ENCODE measurements at regions not wholly inside any gene's neighbourhood (a gene's known extent, or its start where the extent isn't known, plus 50 kb on each side); places are given as distances from the start of the nearest gene placed in this dataset.
A peak's percentile ranks its signal among the peaks of the same experiment; 100 is the strongest.

- no peaks in the 10 kb centered on the region for H3K36me3 ChIP-seq
- H3K27ac ChIP-seq, result no peak overlapping the region
- no peak overlapping the region for H3K4me3 ChIP-seq
- WGBS, 2 donors, result 82% methylated on average over 5 of the region's 5 CpGs
- TF ChIP-seq CTCF (IDR thresholded peaks at IDR 0.05), result no peak
- ATAC-seq (no peak), DNase-seq (no peak), FAIRE-seq (no peak)
- H3K27me3 ChIP-seq, result no peaks in the 10 kb centered on the region
- intact Hi-C loops (cut with DNase I), result no loop called here
- no peaks in the 10 kb centered on the region for H3K9me3 ChIP-seq
- peaks cover 0 to 3% (median 0%) of the 10 kb centered on the region in 3 donors for H3K4me1 ChIP-seq
Observed at GRCh38 chr5:124404796-124405195, 341.6 kb downstream of the ZNF608 start.

GRCh38 chr5:124403281-124403680 lies 343.2 kb downstream of the ZNF608 start:
- no peak for TF ChIP-seq CTCF (IDR thresholded peaks at IDR 0.05)
- H3K36me3 ChIP-seq, result no peaks in the 10 kb centered on the region
- peak in 1 of 4 donors; percentile 36 for ATAC-seq
- FAIRE-seq, result no peak
- no peak overlapping the region for H3K27ac ChIP-seq
- no peaks in the 10 kb centered on the region for H3K4me1 ChIP-seq
- 92 to 93% methylated on average over 2 of the region's 2 CpGs for WGBS, 2 donors
- H3K27me3 ChIP-seq, result no peaks in the 10 kb centered on the region
- no peak overlapping the region for H3K4me3 ChIP-seq
- intact Hi-C loops (cut with DNase I), result no loop called here
- peak in 1 of 6 donors; percentile 21 for DNase-seq
- H3K9me3 ChIP-seq, result no peaks in the 10 kb centered on the region

- no peaks in the 10 kb centered on the region for H3K4me1 ChIP-seq
- DNase-seq (no peak), FAIRE-seq (no peak), ATAC-seq (peak in 3 of 4 donors; percentile 54 to 89 (median 57))
- H3K9me3 ChIP-seq, result no peaks in the 10 kb centered on the region
- H3K27ac ChIP-seq, result peak overlapping the region in 1 of 4 donors; percentile 35
- no peaks in the 10 kb centered on the region for H3K27me3 ChIP-seq
- H3K4me3 ChIP-seq, result no peak overlapping the region
- 62 to 66% methylated on average over 3 of the region's 3 CpGs for WGBS, 2 donors
- H3K36me3 ChIP-seq, result no peaks in the 10 kb centered on the region
- no peak for TF ChIP-seq CTCF (IDR thresholded peaks at IDR 0.05)
- intact Hi-C loops (cut with DNase I), result no loop called here
Observed at GRCh38 chr5:124402144-124402581, 344.3 kb downstream of the ZNF608 start.

- H3K9me3 ChIP-seq, result no peaks in the 10 kb centered on the region
- peak overlapping the region in 1 of 4 donors; percentile 35 for H3K27ac ChIP-seq
- no peak for TF ChIP-seq CTCF (IDR thresholded peaks at IDR 0.05)
- FAIRE-seq, result no peak
- H3K4me3 ChIP-seq, result no peak overlapping the region
- H3K4me1 ChIP-seq, result no peaks in the 10 kb centered on the region
- DNase-seq, result no peak
- peak in 2 of 4 donors; percentile 29 to 39 for ATAC-seq
- no peaks in the 10 kb centered on the region for H3K36me3 ChIP-seq
- intact Hi-C loops (cut with DNase I), result no loop called here
- H3K27me3 ChIP-seq, result no peaks in the 10 kb centered on the region
- WGBS, 2 donors, result 82 to 88% methylated on average over 6 of the region's 6 CpGs
Observed at GRCh38 chr5:124401476-124402143, 344.8 kb downstream of the ZNF608 start.

DNA sequence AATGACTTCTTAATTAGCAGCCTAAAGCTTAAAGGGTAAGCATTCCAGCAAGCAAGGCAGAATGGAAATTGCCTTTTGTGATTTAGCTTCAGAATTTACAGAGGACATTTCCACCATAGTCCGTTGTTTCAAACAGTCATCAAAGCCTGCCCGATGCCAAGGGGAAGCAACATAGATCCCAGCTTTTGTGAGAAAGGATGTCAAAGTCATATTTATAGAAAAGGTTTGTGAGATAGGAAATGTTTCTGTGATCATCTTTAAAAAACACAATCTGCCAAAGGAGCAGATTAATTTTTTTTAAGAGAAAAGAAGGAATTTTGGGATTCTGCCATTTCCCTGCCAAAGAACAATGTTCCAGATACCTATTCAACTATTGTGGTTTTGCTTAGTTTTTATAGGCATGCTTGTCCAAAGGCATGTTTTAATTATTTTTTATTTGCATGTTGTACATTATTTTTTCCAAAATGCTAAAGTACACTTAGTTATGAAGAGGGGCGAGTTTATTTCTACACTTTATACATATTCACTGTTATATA lies 346.9 kb downstream of the ZNF608 start:
- no peaks in the 10 kb centered on the region for H3K27me3 ChIP-seq
- H3K9me3 ChIP-seq, result no peaks in the 10 kb centered on the region
- WGBS, 2 donors, result 79 to 92% methylated on average over 3 of the region's 3 CpGs
- ATAC-seq, result no peak
- TF ChIP-seq CTCF (IDR thresholded peaks at IDR 0.05), result no peak
- DNase-seq, result no peak
- intact Hi-C loops (cut with DNase I), result no loop called here
- H3K27ac ChIP-seq, result no peak overlapping the region
- H3K4me3 ChIP-seq, result no peak overlapping the region
- no peak for FAIRE-seq
- no peaks in the 10 kb centered on the region for H3K36me3 ChIP-seq
- no peaks in the 10 kb centered on the region for H3K4me1 ChIP-seq
